HEK293 (cell line): ENCODE measurements at regions not wholly inside any gene's neighbourhood (a gene's known extent, or its start where the extent isn't known, plus 50 kb on each side); places are given as distances from the start of the nearest gene placed in this dataset.

Source experiments
- CTCF ChIA-PET: fragments of 350-600 bp; formaldehyde crosslinking; extraction: SDS; loops from one replicate; lab custom pipeline; 2021; ENCODE audit warnings: antibody characterized with exemption; lab: Yijun Ruan, JAX
- POLR2A ChIA-PET: fragments of 300-600 bp; formaldehyde crosslinking; extraction: SDS; loops from one replicate; lab custom pipeline; 2020; ENCODE audit warnings: antibody characterized with exemption, inconsistent platforms; lab: Yijun Ruan, JAX
- H3K27ac ChIP-seq: fragments of 200-500 bp; sonication (Bioruptor generic); 2 replicates; pipeline ENCODE4 v1.5.1; 2014; ENCODE audit warnings: low read depth, low read length, control low read depth, inconsistent platforms; ENCODE audit errors: extremely low read depth
- H3K36me3 ChIP-seq, 2 experiments: fragments of 200-500 bp in 1 of 2; sonication (Bioruptor generic) in 1 of 2; 1 replicate in 1 of 2; 2 replicates in 1 of 2; pipeline ENCODE4 v1.5.1; 2014 to 2017; ENCODE audit warnings: inconsistent platforms in 2 of 2, low read length in 2 of 2; ENCODE audit not compliant: control insufficient read depth in 2 of 2, insufficient read depth in 1 of 2
- H3K4me1 ChIP-seq: fragments of 200-500 bp; sonication (Bioruptor generic); 2 replicates; pipeline ENCODE4 v1.5.1; 2014; ENCODE audit warnings: mild to moderate bottlenecking, low read length, inconsistent platforms; ENCODE audit not compliant: control insufficient read depth, insufficient read depth
- H3K4me3 ChIP-seq: 2 replicates; pipeline ENCODE4 v1.5.1; 2011; ENCODE audit warnings: low read depth, mild to moderate bottlenecking, control low read depth, low read length, moderate library complexity
- H3K9me3 ChIP-seq: fragments of 200-500 bp; sonication (Bioruptor generic); 2 replicates; pipeline ENCODE4 v1.5.1; 2014; ENCODE audit warnings: low read depth, low read length, inconsistent platforms; ENCODE audit not compliant: control insufficient read depth, insufficient read depth
- FEZF1 ChIP-seq: fragments of 450-650 bp; formaldehyde crosslinking; IDR thresholded peaks from 2 replicates; pipeline ENCODE4 v1.5.1; 2016; ENCODE audit warnings: missing biosample characterization, missing genetic modification characterization
- KLF16 ChIP-seq: fragments of 450-650 bp; formaldehyde crosslinking; IDR thresholded peaks from 2 replicates; pipeline ENCODE4 v1.5.1; 2017; ENCODE audit warnings: missing biosample characterization, missing genetic modification characterization
- MYNN ChIP-seq: fragments of 450-650 bp; formaldehyde crosslinking; IDR thresholded peaks from 2 replicates; pipeline ENCODE4 v1.5.1; 2016; ENCODE audit warnings: missing biosample characterization, missing genetic modification characterization, borderline replicate concordance
- SP3 ChIP-seq: fragments of 450-650 bp; formaldehyde crosslinking; IDR thresholded peaks from 2 replicates; pipeline ENCODE4 v1.5.1; 2016; ENCODE audit warnings: missing biosample characterization, missing genetic modification characterization
- YY1 ChIP-seq: fragments of 450-650 bp; formaldehyde crosslinking; IDR thresholded peaks from 2 replicates; pipeline ENCODE4 v1.5.1; 2018; ENCODE audit warnings: missing biosample characterization, missing genetic modification characterization
- ZNF114 ChIP-seq: fragments of 450-650 bp; formaldehyde crosslinking; IDR thresholded peaks from 2 replicates; pipeline ENCODE4 v1.5.0; 2017; ENCODE audit warnings: missing biosample characterization, missing genetic modification characterization
- ZNF169 ChIP-seq: fragments of 450-650 bp; formaldehyde crosslinking; IDR thresholded peaks from 2 replicates; pipeline ENCODE4 v1.5.1; 2016; ENCODE audit warnings: missing biosample characterization, missing genetic modification characterization
- ZNF266 ChIP-seq: fragments of 450-650 bp; formaldehyde crosslinking; IDR thresholded peaks from 2 replicates; pipeline ENCODE4 v1.5.1; 2016; ENCODE audit warnings: missing biosample characterization, missing genetic modification characterization, low read depth
- ZNF274 ChIP-seq, 2 experiments: fragments of 200-500 bp in 1 of 2; fragments of 450-650 bp in 1 of 2; sonication (Bioruptor generic) in 1 of 2; formaldehyde crosslinking in 1 of 2; IDR thresholded peaks; 2 replicates each; pipeline versions ENCODE4 v1.5.1 to v1.6.1; 2014 to 2016; ENCODE audit warnings: borderline replicate concordance in 1 of 2, inconsistent platforms in 1 of 2, low read length in 1 of 2, missing biosample characterization in 1 of 2, missing genetic modification characterization in 1 of 2
- ZNF311 ChIP-seq: fragments of 450-650 bp; formaldehyde crosslinking; IDR thresholded peaks from 2 replicates; pipeline ENCODE4 v1.5.1; 2017; ENCODE audit warnings: missing biosample characterization, missing genetic modification characterization, borderline replicate concordance
- ZNF433 ChIP-seq: fragments of 450-650 bp; formaldehyde crosslinking; IDR thresholded peaks from 2 replicates; pipeline ENCODE4 v1.5.1; 2016; ENCODE audit warnings: missing biosample characterization, missing genetic modification characterization, low read depth
- ZNF473 ChIP-seq: fragments of 450-650 bp; formaldehyde crosslinking; IDR thresholded peaks from 2 replicates; pipeline ENCODE4 v1.5.1; 2017; ENCODE audit warnings: missing biosample characterization, missing genetic modification characterization
- ZNF501 ChIP-seq: fragments of 450-650 bp; formaldehyde crosslinking; IDR thresholded peaks from 2 replicates; pipeline ENCODE4 v1.5.1; 2016; ENCODE audit warnings: missing biosample characterization, missing genetic modification characterization
- ZNF513 ChIP-seq: fragments of 450-650 bp; IDR thresholded peaks from 2 replicates; pipeline ENCODE4 v1.5.1; 2018; ENCODE audit warnings: missing biosample characterization, missing genetic modification characterization
- ZNF529 ChIP-seq: fragments of 450-650 bp; formaldehyde crosslinking; IDR thresholded peaks from 2 replicates; pipeline ENCODE4 v1.5.1; 2017; ENCODE audit warnings: missing genetic modification characterization, missing biosample characterization; ENCODE audit not compliant: insufficient replicate concordance
- ZNF549 ChIP-seq: fragments of 450-650 bp; IDR thresholded peaks from 2 replicates; pipeline ENCODE4 v1.5.1; 2018; ENCODE audit warnings: missing biosample characterization, missing genetic modification characterization, mild to moderate bottlenecking, inconsistent platforms, moderate library complexity
- ZNF777 ChIP-seq: fragments of 450-650 bp; formaldehyde crosslinking; IDR thresholded peaks from 2 replicates; pipeline ENCODE4 v1.5.1; 2017; ENCODE audit warnings: missing biosample characterization, missing genetic modification characterization, borderline replicate concordance
- ZNF791 ChIP-seq: fragments of 450-650 bp; formaldehyde crosslinking; IDR thresholded peaks from 2 replicates; pipeline ENCODE4 v1.5.1; 2016; ENCODE audit warnings: missing biosample characterization, missing genetic modification characterization
- ZNF792 ChIP-seq: fragments of 450-650 bp; formaldehyde crosslinking; IDR thresholded peaks from 2 replicates; pipeline ENCODE4 v1.5.1; 2016; ENCODE audit warnings: missing biosample characterization, missing genetic modification characterization
- ZSCAN30 ChIP-seq: fragments of 450-650 bp; IDR thresholded peaks from 2 replicates; pipeline ENCODE4 v1.5.1; 2018; ENCODE audit warnings: missing biosample characterization, mild to moderate bottlenecking, missing genetic modification characterization, moderate library complexity
- TF ChIP-seq, protein P1 (sequence below): fragments of 450-650 bp; formaldehyde crosslinking; IDR thresholded peaks from 2 replicates; pipeline ENCODE4 v1.5.1; 2017; ENCODE audit warnings: missing biosample characterization, missing genetic modification characterization
- TF ChIP-seq, protein P2 (sequence below): fragments of 450-650 bp; formaldehyde crosslinking; IDR thresholded peaks from 2 replicates; pipeline ENCODE4 v1.5.1; 2016; ENCODE audit warnings: missing biosample characterization, missing genetic modification characterization
- TF ChIP-seq, protein P3 (sequence below): fragments of 450-650 bp; formaldehyde crosslinking; IDR thresholded peaks from 2 replicates; pipeline ENCODE4 v1.5.1; 2016; ENCODE audit warnings: missing biosample characterization, missing genetic modification characterization

GRCh38 chr7:145398758-145399157, 562.9 kb upstream of the TPK1 start:
- Histone ChIP-seq H3K9me3 (no peaks in the 10 kb centered on the region), H3K4me1 (no peaks in the 10 kb centered on the region), H3K4me3 (no peak overlapping the region), H3K36me3 (no peaks in the 10 kb centered on the region), H3K27ac (no peak overlapping the region)
- ChIA-PET POLR2A (no interaction called here), CTCF (no interaction called here)
- TF ChIP-seq ZNF513 (tag by site-specific recombination): no peak
- no peak for TF ChIP-seq ZNF501
- TF ChIP-seq ZNF169 (tag by site-specific recombination): no peak
- no peak for TF ChIP-seq KLF16 (tag by site-specific recombination)
- no peak for TF ChIP-seq ZNF266 (tag by site-specific recombination)
- TF ChIP-seq SP3 (tag by site-specific recombination): no peak
- TF ChIP-seq, protein P1, sequence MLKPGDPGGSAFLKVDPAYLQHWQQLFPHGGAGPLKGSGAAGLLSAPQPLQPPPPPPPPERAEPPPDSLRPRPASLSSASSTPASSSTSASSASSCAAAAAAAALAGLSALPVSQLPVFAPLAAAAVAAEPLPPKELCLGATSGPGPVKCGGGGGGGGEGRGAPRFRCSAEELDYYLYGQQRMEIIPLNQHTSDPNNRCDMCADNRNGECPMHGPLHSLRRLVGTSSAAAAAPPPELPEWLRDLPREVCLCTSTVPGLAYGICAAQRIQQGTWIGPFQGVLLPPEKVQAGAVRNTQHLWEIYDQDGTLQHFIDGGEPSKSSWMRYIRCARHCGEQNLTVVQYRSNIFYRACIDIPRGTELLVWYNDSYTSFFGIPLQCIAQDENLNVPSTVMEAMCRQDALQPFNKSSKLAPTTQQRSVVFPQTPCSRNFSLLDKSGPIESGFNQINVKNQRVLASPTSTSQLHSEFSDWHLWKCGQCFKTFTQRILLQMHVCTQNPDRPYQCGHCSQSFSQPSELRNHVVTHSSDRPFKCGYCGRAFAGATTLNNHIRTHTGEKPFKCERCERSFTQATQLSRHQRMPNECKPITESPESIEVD (tag by site-specific recombination): no peak
- TF ChIP-seq MYNN (tag by site-specific recombination): no peak
- TF ChIP-seq ZNF274 (IDR thresholded peaks at IDR 0.05; ENCODE audit: low read length): no peak
- no peak for TF ChIP-seq ZNF274 (tag by site-specific recombination; IDR thresholded peaks at IDR 0.05; ENCODE audit: borderline replicate concordance)
- TF ChIP-seq FEZF1 (tag by site-specific recombination): no peak
- TF ChIP-seq ZNF777 (tag by site-specific recombination): no peak

- Histone ChIP-seq H3K4me3 (no peak overlapping the region), H3K36me3 (no peaks in the 10 kb centered on the region), H3K27ac (no peak overlapping the region), H3K9me3 (no peaks in the 10 kb centered on the region), H3K4me1 (no peaks in the 10 kb centered on the region)
- POLR2A ChIA-PET: no interaction called here
- CTCF ChIA-PET: no interaction called here
- TF ChIP-seq, protein P2, sequence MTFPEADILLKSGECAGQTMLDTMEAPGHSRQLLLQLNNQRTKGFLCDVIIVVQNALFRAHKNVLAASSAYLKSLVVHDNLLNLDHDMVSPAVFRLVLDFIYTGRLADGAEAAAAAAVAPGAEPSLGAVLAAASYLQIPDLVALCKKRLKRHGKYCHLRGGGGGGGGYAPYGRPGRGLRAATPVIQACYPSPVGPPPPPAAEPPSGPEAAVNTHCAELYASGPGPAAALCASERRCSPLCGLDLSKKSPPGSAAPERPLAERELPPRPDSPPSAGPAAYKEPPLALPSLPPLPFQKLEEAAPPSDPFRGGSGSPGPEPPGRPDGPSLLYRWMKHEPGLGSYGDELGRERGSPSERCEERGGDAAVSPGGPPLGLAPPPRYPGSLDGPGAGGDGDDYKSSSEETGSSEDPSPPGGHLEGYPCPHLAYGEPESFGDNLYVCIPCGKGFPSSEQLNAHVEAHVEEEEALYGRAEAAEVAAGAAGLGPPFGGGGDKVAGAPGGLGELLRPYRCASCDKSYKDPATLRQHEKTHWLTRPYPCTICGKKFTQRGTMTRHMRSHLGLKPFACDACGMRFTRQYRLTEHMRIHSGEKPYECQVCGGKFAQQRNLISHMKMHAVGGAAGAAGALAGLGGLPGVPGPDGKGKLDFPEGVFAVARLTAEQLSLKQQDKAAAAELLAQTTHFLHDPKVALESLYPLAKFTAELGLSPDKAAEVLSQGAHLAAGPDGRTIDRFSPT (tag by site-specific recombination): no peak
- TF ChIP-seq ZNF792 (tag by site-specific recombination): no peak
- TF ChIP-seq ZNF791 (tag by site-specific recombination): no peak
- TF ChIP-seq, protein P3, sequence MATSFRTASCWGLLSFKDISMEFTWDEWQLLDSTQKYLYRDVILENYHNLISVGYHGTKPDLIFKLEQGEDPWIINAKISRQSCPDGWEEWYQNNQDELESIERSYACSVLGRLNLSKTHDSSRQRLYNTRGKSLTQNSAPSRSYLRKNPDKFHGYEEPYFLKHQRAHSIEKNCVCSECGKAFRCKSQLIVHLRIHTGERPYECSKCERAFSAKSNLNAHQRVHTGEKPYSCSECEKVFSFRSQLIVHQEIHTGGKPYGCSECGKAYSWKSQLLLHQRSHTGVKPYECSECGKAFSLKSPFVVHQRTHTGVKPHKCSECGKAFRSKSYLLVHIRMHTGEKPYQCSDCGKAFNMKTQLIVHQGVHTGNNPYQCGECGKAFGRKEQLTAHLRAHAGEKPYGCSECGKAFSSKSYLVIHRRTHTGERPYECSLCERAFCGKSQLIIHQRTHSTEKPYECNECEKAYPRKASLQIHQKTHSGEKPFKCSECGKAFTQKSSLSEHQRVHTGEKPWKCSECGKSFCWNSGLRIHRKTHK (tag by site-specific recombination): no peak
- no peak for TF ChIP-seq YY1 (tag by site-specific recombination)
- no peak for TF ChIP-seq ZNF114 (tag by site-specific recombination)
- TF ChIP-seq ZSCAN30 (tag by site-specific recombination): no peak
- no peak for TF ChIP-seq ZNF311 (tag by site-specific recombination)
- no peak for TF ChIP-seq ZNF433 (tag by site-specific recombination)
- no peak for TF ChIP-seq ZNF473 (tag by site-specific recombination)
- TF ChIP-seq ZNF529 (tag by site-specific recombination): no peak
- TF ChIP-seq ZNF549 (tag by site-specific recombination): no peak
Measured at GRCh38 chr7:145394126-145394525, 558.3 kb upstream of the TPK1 start.
